Natural killer cell treated with Interleukin-12 subunit alpha and Interleukin-12 subunit beta and Interleukin-15 and Interleukin-18, amount 100 ng/mL, for 72 hours (primary cell): ENCODE measurements at regions not wholly inside any gene's neighbourhood (a gene's known extent, or its start where the extent isn't known, plus 50 kb on each side); places are given as distances from the start of the nearest gene placed in this dataset.
A peak's percentile ranks its signal among the peaks of the same experiment; 100 is the strongest.
"Not testable (repeated sequence)": the region's sequence is repeated elsewhere in the genome, so short reads cannot be mapped to it uniquely, and the experiment has no call there.

Source experiments
- ATAC-seq, 2 donors: fragments of 150-1000 bp; cut with Tn5 transposase in 1 of 2; sonication (Bioruptor Pico), chemical (Tn5 transposase) in 1 of 2; 2 replicates each; pipeline ENCODE4 v1.10.0; 2021
- DNase-seq: peaks from one replicate; pipeline ENCODE4 v3.0.0; 2022; ENCODE audit warnings: low spot score
- H3K27ac Mint-ChIP-seq, 2 donors: 1 replicate in 1 of 2; 2 replicates in 1 of 2; pipeline ENCODE4 v1.8.0; 2022; ENCODE audit warnings: mixed read lengths in 2 of 2, mild to moderate bottlenecking in 1 of 2, moderate library complexity in 1 of 2
- H3K27me3 Mint-ChIP-seq, 2 donors: 1 replicate in 1 of 2; 2 replicates in 1 of 2; pipeline ENCODE4 v1.8.0; 2022; ENCODE audit warnings: mixed read lengths in 2 of 2
- H3K36me3 Mint-ChIP-seq: one replicate; pipeline ENCODE4 v1.8.0; 2022; ENCODE audit warnings: mixed read lengths
- H3K4me1 Mint-ChIP-seq, 2 donors: 1 replicate in 1 of 2; 2 replicates in 1 of 2; pipeline ENCODE4 v1.8.0; 2022; ENCODE audit warnings: low read depth in 2 of 2, mixed read lengths in 2 of 2, mild to moderate bottlenecking in 1 of 2
- H3K4me3 Mint-ChIP-seq: one replicate; pipeline ENCODE4 v1.8.0; 2022; ENCODE audit warnings: mixed read lengths
- H3K9me3 Mint-ChIP-seq: 2 replicates; pipeline ENCODE4 v1.8.0; 2022; ENCODE audit warnings: mixed read lengths

DNA sequence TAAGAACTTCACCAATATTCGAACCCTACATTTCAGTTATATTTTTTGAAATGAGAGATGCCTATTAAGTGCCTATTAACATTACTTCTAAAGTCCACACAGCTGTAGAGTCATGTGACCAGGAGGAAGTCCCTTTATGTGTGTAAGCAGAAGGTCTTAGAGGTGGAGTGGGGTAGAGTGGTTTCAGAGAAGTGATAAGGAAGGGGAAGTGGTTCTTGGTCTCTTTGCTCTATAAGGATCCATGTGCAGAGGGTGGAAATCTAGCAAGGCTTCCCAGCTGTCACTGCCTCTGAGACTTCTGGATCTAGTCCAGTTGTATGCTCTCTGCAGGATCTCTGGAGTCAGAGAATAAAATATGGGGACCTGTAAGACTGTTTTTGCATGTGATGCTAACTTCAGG is 673.9 kb downstream of the FLRT2 start:
- Mint-ChIP-seq H3K27ac (no peak overlapping the region), H3K4me3 (no peak overlapping the region), H3K27me3 (no peaks in the 10 kb centered on the region), H3K4me1 (no peaks in the 10 kb centered on the region), H3K36me3 (peaks cover 7% of the 10 kb centered on the region), H3K9me3 (peaks cover 28% of the 10 kb centered on the region)
- no peak for DNase-seq
- ATAC-seq: no peak

DNA sequence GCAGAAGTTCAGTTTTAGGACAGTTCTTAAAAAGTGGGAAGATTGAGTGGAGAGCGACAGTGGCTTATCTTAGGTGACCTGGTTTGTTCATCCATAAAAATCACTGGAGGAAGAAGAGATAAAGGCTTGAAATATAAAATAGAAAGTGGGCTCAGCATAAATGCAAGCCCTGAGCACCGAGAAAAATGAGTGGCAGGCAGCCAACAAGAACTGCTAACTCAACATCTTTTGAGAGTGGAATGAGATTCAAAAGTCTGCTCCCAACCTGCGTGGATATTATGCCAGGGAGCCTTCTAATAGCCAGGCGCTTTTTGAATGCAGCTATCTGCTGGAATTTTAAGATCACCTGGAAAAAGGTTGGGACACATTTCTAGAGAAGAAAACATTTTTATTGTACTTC is 666.5 kb downstream of the FLRT2 start:
- ATAC-seq (no peak), DNase-seq (no peak)
- H3K4me1 Mint-ChIP-seq: no peaks in the 10 kb centered on the region
- H3K9me3 Mint-ChIP-seq: peaks cover 20% of the 10 kb centered on the region
- peaks cover 7% of the 10 kb centered on the region for H3K36me3 Mint-ChIP-seq
- no peak overlapping the region for H3K4me3 Mint-ChIP-seq
- no peak overlapping the region for H3K27ac Mint-ChIP-seq
- H3K27me3 Mint-ChIP-seq: no peaks in the 10 kb centered on the region

DNA sequence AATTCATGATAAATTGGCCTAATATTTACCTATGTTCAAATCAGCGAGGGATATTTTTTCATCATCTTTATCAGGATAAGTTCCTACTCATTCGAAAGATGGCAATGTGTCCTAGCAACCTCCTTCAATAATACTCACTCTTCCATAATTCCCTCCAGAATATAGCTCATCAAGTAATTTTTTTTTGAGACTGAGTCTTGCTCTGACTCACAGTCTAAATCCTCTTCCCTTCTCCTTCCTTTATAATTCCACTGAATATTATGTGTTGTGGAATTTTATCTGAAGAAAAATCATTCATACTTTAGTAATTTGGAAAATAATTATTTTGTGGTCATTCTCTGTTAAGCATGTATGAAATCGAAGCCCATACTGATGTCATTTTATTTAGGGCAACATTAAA is 663.8 kb downstream of the FLRT2 start:
- no peak for ATAC-seq

DNA sequence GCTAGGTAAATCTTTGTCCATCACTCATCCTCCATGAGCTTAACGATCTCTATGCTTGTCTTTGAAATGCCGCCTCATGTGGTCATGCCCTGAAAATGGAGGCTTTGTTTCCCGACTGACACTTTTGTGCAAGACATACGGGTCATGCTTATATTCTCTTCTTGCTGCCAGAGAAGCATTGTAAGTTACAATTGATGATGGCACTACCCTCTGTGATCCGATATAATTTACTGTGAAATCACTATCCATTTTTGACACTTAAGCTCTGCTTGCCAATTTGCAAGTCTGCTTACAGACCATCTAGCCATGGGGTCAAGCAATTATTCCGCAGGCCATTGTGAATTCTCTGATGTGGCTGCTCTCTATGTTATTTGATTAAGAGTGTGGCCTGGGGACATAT is 650.0 kb downstream of the FLRT2 start:
- no peaks in the 10 kb centered on the region for H3K27me3 Mint-ChIP-seq
- ATAC-seq: no peak
- no peaks in the 10 kb centered on the region for H3K36me3 Mint-ChIP-seq
- H3K4me1 Mint-ChIP-seq: no peaks in the 10 kb centered on the region
- no peak for DNase-seq
- H3K9me3 Mint-ChIP-seq: peaks cover 10% of the 10 kb centered on the region
- H3K4me3 Mint-ChIP-seq: no peak overlapping the region
- no peak overlapping the region for H3K27ac Mint-ChIP-seq

More for the DNA sequence above, 663.8 kb downstream of the FLRT2 start:
- no peaks in the 10 kb centered on the region for H3K27me3 Mint-ChIP-seq
- no peak for DNase-seq
- no peak overlapping the region for H3K4me3 Mint-ChIP-seq
- H3K36me3 Mint-ChIP-seq: no peaks in the 10 kb centered on the region
- no peak overlapping the region for H3K27ac Mint-ChIP-seq
- H3K4me1 Mint-ChIP-seq: no peaks in the 10 kb centered on the region
- peaks cover 8% of the 10 kb centered on the region for H3K9me3 Mint-ChIP-seq

DNA sequence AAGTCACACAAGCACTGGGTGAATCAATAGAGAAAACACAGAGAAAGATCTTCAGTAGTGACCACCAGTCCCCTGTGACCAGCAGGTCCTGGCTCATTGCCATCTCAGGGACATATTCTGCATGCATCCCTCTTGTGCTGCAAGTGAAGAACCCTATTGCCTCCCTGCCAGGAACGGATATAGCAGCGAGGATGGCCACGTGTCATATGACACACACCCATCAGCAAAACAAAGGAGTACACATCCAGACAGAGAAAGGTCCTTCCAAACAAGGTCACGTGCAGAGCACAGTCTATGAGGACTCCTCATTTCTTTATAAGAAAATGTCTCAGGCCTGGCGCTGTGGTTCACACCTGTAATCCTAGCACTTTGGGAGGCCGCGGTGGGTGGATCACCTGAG is 638.4 kb downstream of the FLRT2 start:
- no peak for ATAC-seq
- H3K9me3 Mint-ChIP-seq: peaks cover 23% of the 10 kb centered on the region
- H3K36me3 Mint-ChIP-seq: peaks cover 10% of the 10 kb centered on the region
- H3K4me1 Mint-ChIP-seq: no peaks in the 10 kb centered on the region
- DNase-seq: no peak
- no peak overlapping the region for H3K27ac Mint-ChIP-seq
- no peak overlapping the region for H3K4me3 Mint-ChIP-seq
- no peaks in the 10 kb centered on the region for H3K27me3 Mint-ChIP-seq

DNA sequence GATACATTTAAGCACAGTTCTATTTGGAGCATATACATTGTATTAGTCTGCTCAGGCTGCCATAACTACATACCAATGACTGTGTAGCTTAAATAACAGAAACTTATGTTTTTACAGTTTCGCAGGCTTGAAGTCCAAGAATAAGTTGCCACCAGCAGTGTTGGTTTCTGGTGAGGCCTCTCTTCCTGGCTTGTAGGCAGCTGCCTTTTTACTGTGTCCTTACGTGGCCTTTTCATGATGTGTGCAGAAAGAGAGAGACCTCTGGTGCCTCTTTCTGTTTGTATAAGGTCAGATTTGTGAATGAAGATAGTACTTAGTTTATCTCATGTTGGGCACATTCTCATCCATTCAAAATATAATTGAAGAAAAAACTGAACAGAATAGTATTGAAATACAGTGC is 636.6 kb downstream of the FLRT2 start:
- peaks cover 7% of the 10 kb centered on the region for H3K36me3 Mint-ChIP-seq
- H3K4me3 Mint-ChIP-seq: no peak overlapping the region
- DNase-seq (no peak), ATAC-seq (no peak)
- no peaks in the 10 kb centered on the region for H3K27me3 Mint-ChIP-seq
- H3K9me3 Mint-ChIP-seq: peaks cover 25% of the 10 kb centered on the region
- H3K27ac Mint-ChIP-seq: no peak overlapping the region
- H3K4me1 Mint-ChIP-seq: no peaks in the 10 kb centered on the region

DNA sequence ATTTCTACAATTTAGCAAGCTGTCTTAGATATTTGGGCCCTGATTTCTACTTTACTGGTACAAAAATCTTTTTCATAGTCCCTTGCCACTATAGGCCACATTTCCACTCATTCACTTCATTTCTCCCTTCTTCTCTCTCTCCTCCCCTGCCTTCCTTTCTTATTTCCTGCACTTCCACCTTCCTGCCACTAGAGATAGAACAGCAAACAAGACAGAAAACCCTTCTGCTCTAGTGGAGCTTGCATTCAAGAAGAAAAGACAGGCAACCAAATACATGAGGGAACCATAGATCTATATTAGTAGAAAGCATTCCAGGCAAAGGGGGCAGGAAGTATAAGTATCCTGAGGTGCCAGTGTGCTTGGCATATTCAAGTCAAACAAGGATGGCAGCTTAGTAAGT is 623.5 kb downstream of the FLRT2 start:
- no peak for ATAC-seq
- Mint-ChIP-seq H3K36me3 (no peaks in the 10 kb centered on the region), H3K27me3 (no peaks in the 10 kb centered on the region), H3K27ac (no peak overlapping the region), H3K4me3 (no peak overlapping the region), H3K4me1 (no peaks in the 10 kb centered on the region), H3K9me3 (peaks cover 6% of the 10 kb centered on the region)
- no peak for DNase-seq

DNA sequence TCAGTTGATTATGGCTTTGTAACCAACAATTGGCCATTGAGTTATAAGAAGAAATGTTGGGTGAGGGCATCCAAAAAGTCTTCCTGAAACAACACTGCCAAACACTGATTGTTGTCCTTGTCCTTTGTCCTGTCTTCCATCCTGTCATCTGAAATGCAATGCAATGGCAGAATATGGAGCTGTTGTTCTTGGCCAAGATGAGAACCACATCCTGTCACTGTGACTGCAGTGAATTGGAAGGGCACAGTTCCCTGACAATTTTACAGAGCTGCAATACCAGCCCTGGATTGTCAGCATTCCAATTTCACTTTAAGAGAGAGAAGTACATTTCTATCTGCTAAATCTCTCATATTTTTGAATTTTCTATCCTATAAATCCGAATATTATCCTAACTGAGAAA is 613.3 kb downstream of the FLRT2 start:
- Mint-ChIP-seq H3K4me3 (no peak overlapping the region), H3K9me3 (peaks cover 11% of the 10 kb centered on the region), H3K27me3 (no peaks in the 10 kb centered on the region), H3K27ac (no peak overlapping the region), H3K4me1 (no peaks in the 10 kb centered on the region), H3K36me3 (no peaks in the 10 kb centered on the region)
- DNase-seq: no peak
- ATAC-seq: no peak

DNA sequence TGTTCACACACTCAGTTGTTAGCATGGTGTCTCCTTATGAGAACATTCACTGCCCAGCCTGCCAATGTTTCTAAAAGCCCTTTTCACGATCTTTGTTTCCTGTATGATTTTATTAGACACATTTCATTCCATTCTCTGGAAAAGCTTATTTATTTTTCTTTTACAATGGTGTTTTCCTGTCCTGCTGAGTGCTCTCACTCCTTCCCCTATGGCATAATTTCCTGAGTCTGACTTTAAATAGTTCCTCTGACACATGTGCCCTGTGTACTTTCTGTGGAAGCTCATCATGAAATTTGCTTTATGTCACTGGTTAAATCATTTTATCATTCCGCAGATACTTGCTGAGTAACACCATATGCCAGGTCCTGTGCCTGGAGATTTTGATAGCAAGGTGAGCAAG is 612.0 kb downstream of the FLRT2 start:
- Mint-ChIP-seq H3K27me3 (no peaks in the 10 kb centered on the region), H3K4me3 (no peak overlapping the region), H3K27ac (no peak overlapping the region), H3K36me3 (no peaks in the 10 kb centered on the region), H3K4me1 (no peaks in the 10 kb centered on the region), H3K9me3 (peaks cover 15% of the 10 kb centered on the region)
- DNase-seq (no peak), ATAC-seq (no peak)

DNA sequence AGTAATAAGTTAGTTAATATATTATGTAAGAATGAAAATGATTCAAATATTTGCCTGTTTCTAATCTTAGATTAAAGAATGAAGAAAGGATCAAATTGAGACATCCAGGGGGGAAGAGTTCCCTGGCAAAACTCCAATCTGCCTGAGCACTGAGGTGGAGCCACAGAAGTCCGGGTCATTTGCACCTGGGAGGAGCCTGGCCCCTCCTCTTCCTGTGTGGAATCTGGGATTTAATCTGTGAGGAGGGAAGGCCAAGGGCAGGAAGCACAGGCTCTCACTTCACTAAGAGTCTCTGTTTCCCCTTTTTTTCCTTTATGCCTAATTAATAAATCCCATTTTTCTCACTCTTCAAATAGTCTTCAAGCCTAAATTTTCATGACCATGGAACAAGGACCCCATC is 599.5 kb downstream of the FLRT2 start:
- ATAC-seq: no peak
- H3K4me1 Mint-ChIP-seq: peaks cover 0 to under 1% of the 10 kb centered on the region in 2 donors
- peaks cover 4% of the 10 kb centered on the region for H3K9me3 Mint-ChIP-seq
- H3K36me3 Mint-ChIP-seq: peaks cover 12% of the 10 kb centered on the region
- no peak overlapping the region for H3K27ac Mint-ChIP-seq
- no peak for DNase-seq
- no peaks in the 10 kb centered on the region for H3K27me3 Mint-ChIP-seq
- H3K4me3 Mint-ChIP-seq: no peak overlapping the region

DNA sequence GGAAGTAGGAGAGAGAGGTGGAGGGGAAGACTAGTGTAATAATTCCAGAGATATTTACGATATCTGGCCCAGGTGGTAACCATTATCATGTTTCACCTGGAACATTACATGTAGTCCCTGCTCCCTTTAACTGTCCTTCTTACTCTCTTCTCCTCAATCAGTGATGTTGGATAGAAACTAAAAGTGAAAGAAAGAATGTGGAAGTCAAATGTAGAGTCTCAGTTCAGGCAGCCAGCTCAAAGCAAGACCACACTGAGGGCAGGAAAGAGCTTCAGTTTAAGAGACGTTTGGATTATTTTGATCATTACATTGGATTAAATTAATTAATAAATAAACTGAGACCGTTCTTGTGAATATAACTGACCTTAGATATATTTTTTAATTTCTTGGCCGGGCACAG is 594.4 kb downstream of the FLRT2 start:
- peak overlapping the region; percentile 4 to 66 for H3K27ac Mint-ChIP-seq
- no peak overlapping the region for H3K4me3 Mint-ChIP-seq
- peaks cover 11% of the 10 kb centered on the region for H3K36me3 Mint-ChIP-seq
- H3K9me3 Mint-ChIP-seq: no peaks in the 10 kb centered on the region
- no peaks in the 10 kb centered on the region for H3K27me3 Mint-ChIP-seq
- peaks cover 7% of the 10 kb centered on the region in 2 donors for H3K4me1 Mint-ChIP-seq
- ATAC-seq (peak; percentile 70 to 75), DNase-seq (no peak)

DNA sequence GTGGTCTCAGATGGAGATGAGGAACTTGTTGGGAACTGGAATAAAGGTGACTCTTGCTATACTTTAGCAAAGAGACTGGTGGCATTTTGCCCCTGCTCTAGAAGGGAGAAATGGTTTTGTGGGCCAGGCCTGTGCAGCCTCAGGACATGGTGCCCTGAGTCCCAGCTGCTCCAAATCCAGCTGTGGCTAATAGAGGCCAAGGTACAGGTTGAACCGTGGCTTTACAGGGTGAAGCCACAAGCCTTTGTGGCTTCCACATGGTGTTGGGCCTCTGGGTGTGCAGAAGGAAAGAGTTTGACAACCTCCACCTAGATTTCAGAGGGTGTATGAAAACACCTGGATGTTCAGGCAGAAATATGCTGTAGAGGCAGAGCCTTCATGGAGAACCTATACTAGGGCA is 586.0 kb downstream of the FLRT2 start:
- Mint-ChIP-seq H3K9me3 (peaks cover 4% of the 10 kb centered on the region), H3K4me1 (peaks cover 6 to 13% of the 10 kb centered on the region in 2 donors), H3K4me3 (no peak overlapping the region), H3K27ac (no peak overlapping the region), H3K27me3 (no peaks in the 10 kb centered on the region), H3K36me3 (no peaks in the 10 kb centered on the region)
- no peak for ATAC-seq
- no peak for DNase-seq

DNA sequence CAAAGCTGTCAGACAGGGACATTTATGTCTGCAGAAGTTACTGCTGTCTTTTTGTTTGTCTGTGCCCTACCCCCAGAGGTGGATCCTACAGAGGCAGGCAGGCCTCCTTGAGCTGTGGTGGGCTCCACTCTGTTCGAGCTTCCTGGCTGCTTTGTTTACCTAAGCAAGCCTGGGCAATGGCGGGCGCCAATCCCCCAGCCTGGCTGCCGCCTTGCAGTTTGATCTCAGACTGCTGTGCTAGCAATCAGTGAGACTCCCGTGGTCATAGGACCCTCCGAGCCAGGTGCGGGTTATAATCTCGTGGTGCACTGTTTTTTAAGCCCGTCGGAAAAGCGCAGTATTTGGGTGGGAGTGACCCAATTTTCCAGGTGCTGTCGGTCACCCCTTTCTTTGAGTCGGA is 580.9 kb downstream of the FLRT2 start:
- not testable (repeated sequence) for ATAC-seq, H3K36me3 Mint-ChIP-seq, DNase-seq, H3K4me1 Mint-ChIP-seq, H3K27ac Mint-ChIP-seq, H3K27me3 Mint-ChIP-seq, H3K4me3 Mint-ChIP-seq
- peaks cover 13% of the 10 kb centered on the region for H3K9me3 Mint-ChIP-seq

DNA sequence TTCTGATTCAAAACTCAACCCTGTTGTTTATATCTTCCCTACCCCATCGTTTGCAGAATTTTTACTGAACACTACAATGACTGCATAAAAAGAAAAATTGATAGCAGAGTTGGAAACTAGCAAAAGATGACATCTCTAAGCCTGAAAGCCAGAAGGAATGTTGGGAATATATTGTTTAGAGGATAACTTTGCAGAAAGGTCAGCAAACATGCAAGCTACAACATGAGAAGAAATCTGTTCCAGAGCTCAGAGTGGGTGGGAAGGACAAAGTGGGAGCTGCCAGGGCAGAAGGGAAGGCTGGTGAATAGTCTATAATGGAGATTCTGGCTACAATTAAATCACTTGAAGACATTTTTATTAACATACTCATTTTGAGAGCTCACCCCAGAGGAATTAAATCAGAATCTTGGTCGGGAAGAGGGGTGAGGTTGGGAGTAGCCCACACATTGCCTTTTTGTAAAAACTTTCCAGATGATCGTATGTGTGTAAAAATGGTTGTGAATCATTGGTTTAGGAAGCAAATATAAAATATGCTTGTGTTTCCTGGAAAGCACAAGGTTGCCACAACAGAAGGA is 574.8 kb downstream of the FLRT2 start:
- H3K36me3 Mint-ChIP-seq: peaks cover 16% of the 10 kb centered on the region
- no peak overlapping the region for H3K4me3 Mint-ChIP-seq
- H3K4me1 Mint-ChIP-seq: no peaks in the 10 kb centered on the region
- H3K9me3 Mint-ChIP-seq: peaks cover 19% of the 10 kb centered on the region
- H3K27me3 Mint-ChIP-seq: no peaks in the 10 kb centered on the region
- no peak for ATAC-seq
- DNase-seq: no peak
- no peak overlapping the region for H3K27ac Mint-ChIP-seq

DNA sequence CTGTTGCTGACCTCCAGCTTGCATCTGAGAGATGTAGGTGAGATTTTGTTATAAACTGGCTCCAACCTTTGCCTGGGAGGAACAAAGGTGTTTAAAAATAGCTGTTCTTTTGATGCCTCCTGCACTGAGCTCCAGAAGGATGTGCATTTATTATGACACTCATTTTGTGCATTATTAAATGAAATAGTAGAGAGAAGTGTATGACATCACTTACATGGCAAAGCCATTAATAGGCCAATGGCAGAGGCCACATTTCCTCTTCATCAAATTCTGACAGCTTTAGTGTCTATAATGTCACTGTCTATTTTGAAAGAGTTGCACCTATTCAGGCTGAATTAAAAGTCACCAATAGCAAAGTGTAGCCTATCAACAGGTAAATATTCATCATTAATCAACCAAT is 564.6 kb downstream of the FLRT2 start:
- no peak for DNase-seq
- Mint-ChIP-seq H3K27me3 (no peaks in the 10 kb centered on the region), H3K27ac (no peak overlapping the region), H3K4me1 (no peaks in the 10 kb centered on the region), H3K4me3 (no peak overlapping the region), H3K9me3 (peaks cover 2% of the 10 kb centered on the region), H3K36me3 (no peaks in the 10 kb centered on the region)
- no peak for ATAC-seq
